HT-29 (cell line): ENCODE measurements at regions not wholly inside any gene's neighbourhood (a gene's known extent, or its start where the extent isn't known, plus 50 kb on each side); places are given as distances from the start of the nearest gene placed in this dataset.
A peak's percentile ranks its signal among the peaks of the same experiment; 100 is the strongest.

Experiments
- DNase-seq: peaks from one replicate; pipeline ENCODE4 v3.0.0-alpha.2; 2015; ENCODE audit warnings: low spot score

DNA sequence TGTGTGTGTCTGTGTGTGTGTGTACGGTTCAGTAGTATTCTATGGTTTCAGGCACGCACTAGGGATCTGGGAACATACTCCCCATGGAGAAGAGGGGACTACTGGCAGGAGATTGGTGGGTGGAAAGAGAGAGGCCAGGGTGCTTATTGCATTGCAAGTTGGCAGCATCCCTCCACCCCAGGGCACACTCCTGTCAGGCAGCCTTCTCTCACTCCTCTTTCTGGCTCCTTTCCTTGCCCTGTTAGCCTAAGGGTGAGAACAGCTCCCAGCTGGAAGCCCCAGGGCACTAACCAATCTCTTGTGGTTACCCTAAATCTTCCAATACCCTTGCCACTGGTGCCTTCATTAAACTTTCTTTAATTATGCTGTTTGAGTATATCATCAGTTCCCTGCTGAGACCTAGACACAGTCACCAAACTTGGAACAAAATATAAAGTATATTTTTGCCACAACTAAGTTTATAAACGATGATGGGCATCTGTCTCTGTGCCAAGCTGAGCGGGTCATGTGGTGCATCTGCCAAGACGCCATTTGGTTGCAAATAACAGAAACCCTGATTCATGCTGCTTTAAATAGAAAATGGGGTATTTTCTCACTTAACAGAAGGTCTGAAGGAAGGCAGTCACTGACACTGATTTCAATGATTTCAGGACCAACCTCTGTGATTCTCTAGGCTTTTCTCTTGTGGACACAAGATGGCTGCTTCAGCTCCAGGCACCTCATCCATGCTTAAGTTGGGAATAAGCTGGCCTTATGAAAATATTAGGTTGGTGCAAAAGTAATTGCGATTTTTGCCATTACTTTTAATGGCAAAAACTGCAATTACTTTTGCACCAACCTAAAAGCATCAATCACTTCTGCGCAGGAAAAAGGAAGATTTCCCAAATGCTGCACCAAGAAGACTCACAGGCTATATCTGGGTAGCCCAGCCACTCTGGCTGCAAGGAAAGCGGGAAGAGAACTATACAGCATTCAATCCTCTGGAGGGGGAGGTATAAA lies 476.9 kb upstream of the PROK2 start:
- DNase-seq: no peak

DNA sequence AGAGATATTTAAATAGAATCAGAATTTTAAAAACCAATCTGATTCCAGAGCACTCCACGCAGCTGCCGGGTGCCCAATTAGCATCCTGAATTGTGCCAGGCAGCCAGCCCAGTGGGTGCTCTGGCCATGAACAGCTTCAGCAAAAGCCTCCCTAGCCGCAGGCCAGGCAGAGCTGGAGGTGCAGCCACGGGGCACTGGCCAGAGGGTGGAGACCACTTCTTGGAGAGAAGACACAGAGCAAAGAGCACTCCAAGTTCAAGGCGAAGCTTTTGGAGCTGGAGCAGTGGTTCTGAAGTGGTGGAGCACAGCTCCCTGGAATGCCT lies 475.6 kb upstream of the PROK2 start:
- DNase-seq: no peak

DNA sequence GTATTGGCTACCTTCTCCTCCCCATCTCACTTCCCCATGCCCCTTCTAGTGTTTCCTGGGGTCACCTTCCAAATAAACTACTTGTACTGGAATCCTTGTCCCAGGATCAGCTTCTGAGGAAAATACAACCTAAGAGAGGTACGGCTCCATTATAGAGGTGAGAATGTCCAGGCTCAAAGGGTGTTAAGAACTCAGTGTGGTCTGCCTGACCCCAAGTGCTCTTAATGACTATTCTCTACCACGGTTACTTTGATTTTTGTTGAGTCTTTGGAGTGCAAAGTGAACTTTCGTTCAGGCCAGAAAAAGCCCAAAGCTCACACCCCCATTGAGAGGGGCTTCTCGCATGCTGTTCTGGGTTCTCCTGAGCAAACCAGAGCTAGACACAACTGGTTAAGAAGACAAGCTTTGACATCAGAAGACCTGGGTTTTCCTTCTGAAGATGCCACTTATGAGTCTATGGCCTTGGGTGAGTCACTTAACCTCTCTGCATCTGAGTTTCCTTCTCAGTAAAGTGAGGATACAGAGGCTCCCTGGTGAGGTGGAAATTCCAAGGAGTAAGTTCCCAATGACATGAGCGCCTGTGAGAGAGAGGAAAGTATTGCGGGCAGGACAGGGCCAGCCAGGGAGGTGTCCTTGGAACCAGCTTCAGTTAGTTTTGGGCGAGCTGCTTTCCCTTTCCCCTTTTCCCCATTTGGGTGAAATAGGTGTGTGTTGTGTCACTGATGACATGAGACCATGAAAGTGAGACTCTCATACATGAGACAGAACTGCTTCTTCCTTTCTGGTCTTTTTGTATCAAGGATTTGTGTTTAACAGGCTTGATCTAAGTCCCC lies 475.0 kb upstream of the PROK2 start:
- DNase-seq: no peak

- no peak for DNase-seq
Measured at GRCh38 chr3:72258361-72259141, 473.6 kb upstream of the PROK2 start.

DNA sequence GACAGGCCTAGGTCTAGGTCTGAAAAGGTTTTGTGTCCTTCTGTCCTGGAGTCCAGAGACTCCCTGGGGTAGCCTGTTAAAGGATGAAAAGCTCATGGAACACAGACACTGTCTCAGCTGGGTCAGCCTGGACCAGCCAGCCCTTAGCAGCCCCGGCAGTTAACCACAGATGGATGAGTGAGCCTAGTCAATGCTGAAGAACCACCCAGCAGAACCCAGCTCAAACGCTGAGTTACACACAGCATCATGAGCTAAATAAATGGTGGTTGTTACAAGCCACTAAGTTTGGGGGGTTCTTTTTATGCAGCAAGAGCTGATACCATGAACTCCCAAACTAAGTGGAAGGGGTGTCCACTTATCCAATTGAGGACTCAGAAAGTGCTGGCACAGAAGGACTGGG lies 472.8 kb upstream of the PROK2 start:
- no peak for DNase-seq

DNA sequence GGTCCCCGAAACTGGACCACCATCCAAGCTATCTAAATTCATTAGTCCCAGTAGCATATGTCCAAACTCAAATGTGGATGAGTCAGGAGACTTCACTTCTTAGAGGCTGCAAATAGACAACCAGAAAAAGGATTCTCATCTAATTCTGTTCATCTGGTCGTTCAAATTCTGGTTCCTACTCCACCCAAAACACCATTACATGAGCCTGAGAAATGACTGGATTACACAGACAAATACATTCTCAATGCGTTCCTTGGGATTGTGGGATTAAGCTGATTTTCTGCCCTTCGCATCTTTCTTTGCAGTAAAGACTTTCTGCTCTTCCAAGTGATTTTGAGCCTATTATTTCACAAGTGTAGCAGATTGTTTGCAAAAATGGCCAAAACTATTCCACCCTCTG lies 472.3 kb upstream of the PROK2 start:
- no peak for DNase-seq

- no peak for DNase-seq
Measured at GRCh38 chr3:72256716-72257115, 471.8 kb upstream of the PROK2 start.

DNA sequence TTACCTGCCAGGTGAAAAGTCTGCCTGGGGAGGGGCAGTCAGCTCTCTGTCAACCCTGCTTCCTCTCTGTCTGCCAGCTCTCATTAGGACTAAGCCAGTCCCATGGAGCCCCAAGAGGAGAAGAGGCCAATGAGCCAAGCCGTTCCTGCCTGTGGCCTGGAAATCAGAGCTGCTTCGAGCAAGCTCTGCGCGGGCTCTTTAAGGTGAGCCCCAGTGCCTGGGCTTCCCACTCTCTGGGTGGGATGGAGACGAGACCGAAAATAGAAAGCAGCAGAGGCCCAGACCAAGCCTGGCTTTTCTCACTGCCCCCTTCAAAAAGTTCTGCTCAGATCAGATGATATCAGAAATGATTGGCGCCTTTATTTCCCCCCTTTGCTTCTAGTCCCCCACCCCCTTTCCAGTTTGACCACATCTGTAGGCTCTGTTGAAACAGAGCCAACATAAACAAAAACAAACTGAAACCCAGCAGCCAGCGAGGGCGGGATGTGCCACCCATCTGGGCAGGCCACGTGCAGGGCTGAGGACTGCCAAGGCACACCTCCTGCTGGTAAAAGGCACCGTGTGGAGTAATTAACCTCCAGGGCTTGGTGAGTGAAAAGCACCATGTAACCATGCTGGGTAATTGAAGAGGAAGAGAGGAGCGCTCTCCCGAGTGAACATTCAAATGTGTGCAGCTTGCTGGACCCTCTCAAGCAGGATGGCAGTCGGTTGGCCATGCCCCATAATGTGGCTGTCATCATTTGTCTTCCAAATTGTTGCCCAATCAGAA lies 471.0 kb upstream of the PROK2 start:
- DNase-seq: peak; percentile 47

DNA sequence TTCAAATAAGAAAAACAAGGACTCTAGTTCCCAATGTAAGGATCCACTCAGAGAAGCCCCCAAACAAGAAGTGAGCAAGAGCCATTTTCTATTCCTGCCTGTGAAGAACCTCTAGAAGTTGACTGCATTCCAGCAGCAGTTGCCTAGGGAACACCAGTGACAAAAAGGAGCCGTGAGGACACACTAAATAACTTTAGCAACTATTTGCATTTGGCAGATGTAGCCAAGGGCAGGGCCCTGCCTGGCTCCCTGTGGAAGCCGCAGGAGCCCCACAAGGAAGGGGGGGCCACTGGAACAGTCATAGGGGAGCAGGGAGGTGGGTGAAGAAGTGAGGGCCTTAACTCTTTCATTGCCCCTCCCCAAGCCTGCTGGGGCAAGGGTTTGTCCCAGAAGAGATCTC lies 470.2 kb upstream of the PROK2 start:
- DNase-seq: no peak

GRCh38 chr3:72254483-72254882 lies 469.5 kb upstream of the PROK2 start:
- DNase-seq: no peak

- no peak for DNase-seq
Measured at GRCh38 chr3:72250725-72251124, 465.8 kb upstream of the PROK2 start.

- no peak for DNase-seq
Measured at GRCh38 chr3:72248869-72249268, 463.9 kb upstream of the PROK2 start.

- DNase-seq: no peak
Measured at GRCh38 chr3:72248389-72248761, 463.4 kb upstream of the PROK2 start.

- DNase-seq: no peak
Measured at GRCh38 chr3:72247645-72248388, 462.9 kb upstream of the PROK2 start.

DNA sequence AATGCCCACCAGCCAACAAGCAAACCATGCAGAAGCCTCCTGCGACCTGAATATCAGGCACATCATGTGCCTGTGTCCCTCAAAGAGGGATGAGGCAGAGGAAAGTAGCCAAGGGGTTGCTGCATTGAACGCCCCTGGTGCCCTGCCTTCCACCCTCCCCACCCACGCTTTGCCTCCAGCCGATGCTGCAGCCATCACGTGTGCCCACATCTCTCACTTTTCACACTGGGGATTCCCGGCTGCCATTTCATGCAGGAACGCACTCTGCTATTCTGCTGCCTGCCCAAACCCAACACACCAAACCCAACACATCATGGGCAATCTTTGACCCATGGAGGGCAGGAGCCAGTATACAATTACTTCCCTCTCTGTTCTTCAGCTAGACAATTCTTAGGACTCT lies 462.2 kb upstream of the PROK2 start:
- no peak for DNase-seq

DNA sequence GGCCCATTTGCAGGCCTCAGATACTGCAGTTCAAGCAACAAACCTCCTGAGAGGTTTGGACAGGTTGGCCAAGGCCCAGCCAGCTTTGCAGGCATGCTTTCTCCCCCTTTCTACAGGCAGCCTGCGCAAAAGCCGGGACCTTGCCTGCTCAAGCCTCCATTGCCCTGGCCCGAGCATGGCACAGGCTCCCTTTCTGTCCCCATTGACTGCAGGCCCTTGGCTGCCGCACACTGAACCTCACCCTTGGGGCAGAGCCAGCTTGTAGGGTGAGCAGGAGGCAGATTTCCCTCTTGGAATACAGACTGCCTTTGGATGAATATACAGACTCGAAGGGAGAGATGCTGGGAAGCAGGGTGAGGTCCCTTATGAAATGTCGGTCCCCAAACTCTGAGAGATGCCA lies 461.7 kb upstream of the PROK2 start:
- DNase-seq: no peak

DNA sequence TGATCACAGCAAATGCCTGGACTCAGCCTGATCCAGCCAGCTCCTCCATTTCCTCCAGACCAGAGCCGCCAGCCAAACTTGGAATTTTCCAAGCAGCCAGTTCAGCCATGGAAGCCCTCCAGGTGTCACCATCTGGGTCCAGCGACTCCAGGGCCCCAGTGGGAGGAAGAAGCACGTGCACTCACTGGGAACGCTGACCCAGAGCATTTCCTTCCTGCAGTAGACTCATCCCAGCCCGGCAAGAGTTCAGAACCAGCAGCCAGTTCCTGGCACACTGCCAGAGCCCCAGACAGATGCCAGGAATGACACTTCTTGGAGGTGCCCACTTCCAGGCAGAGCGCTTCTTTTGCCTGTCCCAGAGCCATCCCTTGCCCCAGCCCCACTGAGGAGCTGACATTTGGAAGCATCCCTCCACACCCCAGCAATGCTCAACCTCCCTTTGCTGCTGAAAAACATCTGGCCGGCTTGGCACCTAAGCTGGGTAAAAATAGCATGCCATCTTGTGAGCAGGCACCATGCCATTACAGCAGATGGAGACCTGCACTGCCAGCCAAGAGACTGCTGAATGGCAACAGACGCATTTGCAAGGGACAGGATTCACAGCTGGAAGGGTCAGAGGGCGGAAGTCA lies 460.3 kb upstream of the PROK2 start:
- DNase-seq: no peak

DNA sequence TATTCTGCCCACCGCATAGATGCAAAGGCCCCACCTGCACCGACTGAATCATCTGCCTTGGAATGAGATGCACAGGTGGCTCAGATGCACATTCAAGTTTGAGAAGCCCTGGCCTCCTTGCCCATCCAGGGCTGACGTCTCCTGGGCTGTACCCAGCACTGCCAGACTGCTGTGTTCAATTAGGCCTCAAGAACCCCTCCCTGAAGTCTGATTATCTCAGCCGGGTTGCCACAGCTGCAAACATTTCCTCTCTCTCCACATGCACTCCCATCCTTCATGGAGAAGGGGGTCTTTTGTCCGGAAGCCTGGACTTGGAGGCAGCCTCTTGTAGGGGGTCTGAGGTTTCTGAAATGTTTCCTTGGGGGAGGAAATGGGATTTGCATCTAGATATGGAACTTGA lies 459.4 kb upstream of the PROK2 start:
- no peak for DNase-seq

DNA sequence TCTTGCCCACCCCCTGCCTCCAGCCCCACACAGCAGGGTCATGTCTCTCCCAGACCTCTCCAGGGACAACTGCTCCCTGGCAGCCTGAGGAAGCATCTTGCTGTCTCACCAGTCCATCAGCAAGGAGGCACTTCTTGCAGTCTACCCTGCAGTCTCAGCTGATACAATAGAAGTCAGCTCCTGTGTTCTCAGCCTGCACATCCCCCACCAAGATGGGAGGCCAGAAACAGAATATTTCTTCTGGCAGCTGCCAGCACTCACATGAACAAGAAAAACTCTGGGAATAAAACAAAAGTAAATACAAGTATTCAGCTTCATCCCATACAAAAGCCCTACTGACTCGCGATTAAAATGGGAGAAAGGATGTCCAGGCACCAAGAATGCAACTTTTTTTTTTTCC lies 457.4 kb upstream of the PROK2 start:
- no peak for DNase-seq

GRCh38 chr3:72241525-72241924 lies 456.6 kb upstream of the PROK2 start:
- DNase-seq: no peak
